K562 (cell line): ENCODE measurements at regions not wholly inside any gene's neighbourhood (a gene's known extent, or its start where the extent isn't known, plus 50 kb on each side); places are given as distances from the start of the nearest gene placed in this dataset.

Experiments used
- ARID1B ChIP-seq: fragments of 450-650 bp; IDR thresholded peaks from 2 replicates; pipeline ENCODE4 v1.6.1; 2016; ENCODE audit warnings: antibody characterized with exemption, mild to moderate bottlenecking, inconsistent platforms
- ESRRA ChIP-seq: fragments of 450-650 bp; IDR thresholded peaks from 2 replicates; pipeline ENCODE4 v1.6.1; 2014; ENCODE audit warnings: low read depth, mild to moderate bottlenecking, moderate library complexity, borderline replicate concordance
- MEIS2 ChIP-seq: fragments of 450-650 bp; IDR thresholded peaks from 2 replicates; pipeline ENCODE4 v1.6.1; 2014; ENCODE audit warnings: mild to moderate bottlenecking; ENCODE audit not compliant: partially characterized antibody
- NCOA6 ChIP-seq: fragments of 450-650 bp; IDR thresholded peaks from 2 replicates; pipeline ENCODE4 v1.6.1; 2017; ENCODE audit warnings: mild to moderate bottlenecking
- NRF1 ChIP-seq, 2 experiments: fragments of 450-650 bp; IDR thresholded peaks in 1 of 2; conservative IDR thresholded peaks in 1 of 2; 2 replicates each; pipeline ENCODE4 v1.6.1; 2014; ENCODE audit warnings: mild to moderate bottlenecking in 2 of 2
- ZEB2 ChIP-seq: fragments of 450-650 bp; IDR thresholded peaks from 2 replicates; pipeline ENCODE4 v1.6.1; 2016
- ZNF140 ChIP-seq: fragments of 250-450 bp; sonication (Bioruptor Pico); IDR thresholded peaks from 2 replicates; pipeline ENCODE4 v1.8.0; 2021; ENCODE audit warnings: moderate library complexity, mild to moderate bottlenecking, inconsistent platforms
- ZNF444 ChIP-seq: fragments of 250-450 bp; sonication (Bioruptor Pico); IDR thresholded peaks from 2 replicates; pipeline ENCODE4 v1.4.0; 2020; ENCODE audit warnings: mild to moderate bottlenecking, moderate library complexity
- TF ChIP-seq, protein P1 (sequence below): fragments of 450-650 bp; IDR thresholded peaks from 2 replicates; pipeline ENCODE4 v1.6.1; 2016; ENCODE audit warnings: mild to moderate bottlenecking, moderate library complexity
- TF ChIP-seq, protein P2 (sequence below), 2 experiments: fragments of 450-650 bp; formaldehyde crosslinking in 1 of 2; IDR thresholded peaks; 2 replicates each; pipeline versions ENCODE4 v1.4.0 to v1.6.1; 2014 to 2020; ENCODE audit warnings: mild to moderate bottlenecking in 2 of 2, borderline replicate concordance in 1 of 2, low read depth in 1 of 2

DNA sequence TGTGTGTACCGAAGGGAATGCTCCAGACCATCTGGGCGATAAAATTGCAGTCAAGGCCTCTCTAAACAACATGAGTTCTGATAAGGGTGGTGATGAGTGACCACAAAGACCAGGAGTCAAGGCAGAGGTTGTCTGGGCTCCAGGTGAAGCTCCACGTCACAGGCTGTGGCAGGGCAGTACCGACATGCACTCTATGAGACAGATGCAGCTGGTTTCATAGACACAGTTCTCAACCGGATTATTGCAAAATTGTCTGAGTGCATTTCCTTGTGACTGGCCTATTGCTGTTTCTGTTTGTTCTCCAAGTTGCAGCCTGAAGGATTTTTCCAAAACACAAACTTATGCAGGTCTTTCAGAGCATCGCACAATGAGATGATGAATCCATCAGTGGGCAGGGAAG, 157.5 kb upstream of the HES1 start (continued):
- TF ChIP-seq, protein P1, sequence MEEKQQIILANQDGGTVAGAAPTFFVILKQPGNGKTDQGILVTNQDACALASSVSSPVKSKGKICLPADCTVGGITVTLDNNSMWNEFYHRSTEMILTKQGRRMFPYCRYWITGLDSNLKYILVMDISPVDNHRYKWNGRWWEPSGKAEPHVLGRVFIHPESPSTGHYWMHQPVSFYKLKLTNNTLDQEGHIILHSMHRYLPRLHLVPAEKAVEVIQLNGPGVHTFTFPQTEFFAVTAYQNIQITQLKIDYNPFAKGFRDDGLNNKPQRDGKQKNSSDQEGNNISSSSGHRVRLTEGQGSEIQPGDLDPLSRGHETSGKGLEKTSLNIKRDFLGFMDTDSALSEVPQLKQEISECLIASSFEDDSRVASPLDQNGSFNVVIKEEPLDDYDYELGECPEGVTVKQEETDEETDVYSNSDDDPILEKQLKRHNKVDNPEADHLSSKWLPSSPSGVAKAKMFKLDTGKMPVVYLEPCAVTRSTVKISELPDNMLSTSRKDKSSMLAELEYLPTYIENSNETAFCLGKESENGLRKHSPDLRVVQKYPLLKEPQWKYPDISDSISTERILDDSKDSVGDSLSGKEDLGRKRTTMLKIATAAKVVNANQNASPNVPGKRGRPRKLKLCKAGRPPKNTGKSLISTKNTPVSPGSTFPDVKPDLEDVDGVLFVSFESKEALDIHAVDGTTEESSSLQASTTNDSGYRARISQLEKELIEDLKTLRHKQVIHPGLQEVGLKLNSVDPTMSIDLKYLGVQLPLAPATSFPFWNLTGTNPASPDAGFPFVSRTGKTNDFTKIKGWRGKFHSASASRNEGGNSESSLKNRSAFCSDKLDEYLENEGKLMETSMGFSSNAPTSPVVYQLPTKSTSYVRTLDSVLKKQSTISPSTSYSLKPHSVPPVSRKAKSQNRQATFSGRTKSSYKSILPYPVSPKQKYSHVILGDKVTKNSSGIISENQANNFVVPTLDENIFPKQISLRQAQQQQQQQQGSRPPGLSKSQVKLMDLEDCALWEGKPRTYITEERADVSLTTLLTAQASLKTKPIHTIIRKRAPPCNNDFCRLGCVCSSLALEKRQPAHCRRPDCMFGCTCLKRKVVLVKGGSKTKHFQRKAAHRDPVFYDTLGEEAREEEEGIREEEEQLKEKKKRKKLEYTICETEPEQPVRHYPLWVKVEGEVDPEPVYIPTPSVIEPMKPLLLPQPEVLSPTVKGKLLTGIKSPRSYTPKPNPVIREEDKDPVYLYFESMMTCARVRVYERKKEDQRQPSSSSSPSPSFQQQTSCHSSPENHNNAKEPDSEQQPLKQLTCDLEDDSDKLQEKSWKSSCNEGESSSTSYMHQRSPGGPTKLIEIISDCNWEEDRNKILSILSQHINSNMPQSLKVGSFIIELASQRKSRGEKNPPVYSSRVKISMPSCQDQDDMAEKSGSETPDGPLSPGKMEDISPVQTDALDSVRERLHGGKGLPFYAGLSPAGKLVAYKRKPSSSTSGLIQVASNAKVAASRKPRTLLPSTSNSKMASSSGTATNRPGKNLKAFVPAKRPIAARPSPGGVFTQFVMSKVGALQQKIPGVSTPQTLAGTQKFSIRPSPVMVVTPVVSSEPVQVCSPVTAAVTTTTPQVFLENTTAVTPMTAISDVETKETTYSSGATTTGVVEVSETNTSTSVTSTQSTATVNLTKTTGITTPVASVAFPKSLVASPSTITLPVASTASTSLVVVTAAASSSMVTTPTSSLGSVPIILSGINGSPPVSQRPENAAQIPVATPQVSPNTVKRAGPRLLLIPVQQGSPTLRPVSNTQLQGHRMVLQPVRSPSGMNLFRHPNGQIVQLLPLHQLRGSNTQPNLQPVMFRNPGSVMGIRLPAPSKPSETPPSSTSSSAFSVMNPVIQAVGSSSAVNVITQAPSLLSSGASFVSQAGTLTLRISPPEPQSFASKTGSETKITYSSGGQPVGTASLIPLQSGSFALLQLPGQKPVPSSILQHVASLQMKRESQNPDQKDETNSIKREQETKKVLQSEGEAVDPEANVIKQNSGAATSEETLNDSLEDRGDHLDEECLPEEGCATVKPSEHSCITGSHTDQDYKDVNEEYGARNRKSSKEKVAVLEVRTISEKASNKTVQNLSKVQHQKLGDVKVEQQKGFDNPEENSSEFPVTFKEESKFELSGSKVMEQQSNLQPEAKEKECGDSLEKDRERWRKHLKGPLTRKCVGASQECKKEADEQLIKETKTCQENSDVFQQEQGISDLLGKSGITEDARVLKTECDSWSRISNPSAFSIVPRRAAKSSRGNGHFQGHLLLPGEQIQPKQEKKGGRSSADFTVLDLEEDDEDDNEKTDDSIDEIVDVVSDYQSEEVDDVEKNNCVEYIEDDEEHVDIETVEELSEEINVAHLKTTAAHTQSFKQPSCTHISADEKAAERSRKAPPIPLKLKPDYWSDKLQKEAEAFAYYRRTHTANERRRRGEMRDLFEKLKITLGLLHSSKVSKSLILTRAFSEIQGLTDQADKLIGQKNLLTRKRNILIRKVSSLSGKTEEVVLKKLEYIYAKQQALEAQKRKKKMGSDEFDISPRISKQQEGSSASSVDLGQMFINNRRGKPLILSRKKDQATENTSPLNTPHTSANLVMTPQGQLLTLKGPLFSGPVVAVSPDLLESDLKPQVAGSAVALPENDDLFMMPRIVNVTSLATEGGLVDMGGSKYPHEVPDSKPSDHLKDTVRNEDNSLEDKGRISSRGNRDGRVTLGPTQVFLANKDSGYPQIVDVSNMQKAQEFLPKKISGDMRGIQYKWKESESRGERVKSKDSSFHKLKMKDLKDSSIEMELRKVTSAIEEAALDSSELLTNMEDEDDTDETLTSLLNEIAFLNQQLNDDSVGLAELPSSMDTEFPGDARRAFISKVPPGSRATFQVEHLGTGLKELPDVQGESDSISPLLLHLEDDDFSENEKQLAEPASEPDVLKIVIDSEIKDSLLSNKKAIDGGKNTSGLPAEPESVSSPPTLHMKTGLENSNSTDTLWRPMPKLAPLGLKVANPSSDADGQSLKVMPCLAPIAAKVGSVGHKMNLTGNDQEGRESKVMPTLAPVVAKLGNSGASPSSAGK, result no peak
- TF ChIP-seq ZNF140 (CRISPR knock-in tag) (no peak), ZNF444 (CRISPR knock-in tag) (no peak), ARID1B (0 out of 2 replicates have a peak, but pooled peaks have one; percentile 9), ZEB2 (peak; percentile 38; the same call in 1 of the 2 replicates), NCOA6 (no peak), NRF1 (conservative IDR thresholded peaks at IDR 0.05 in 1 of 2, IDR thresholded peaks at IDR 0.05 in 1 of 2) (no peak), ESRRA (peak; percentile 54; the same call in 1 of the 2 replicates), MEIS2 (peak; percentile 65)
- TF ChIP-seq, protein P2, sequence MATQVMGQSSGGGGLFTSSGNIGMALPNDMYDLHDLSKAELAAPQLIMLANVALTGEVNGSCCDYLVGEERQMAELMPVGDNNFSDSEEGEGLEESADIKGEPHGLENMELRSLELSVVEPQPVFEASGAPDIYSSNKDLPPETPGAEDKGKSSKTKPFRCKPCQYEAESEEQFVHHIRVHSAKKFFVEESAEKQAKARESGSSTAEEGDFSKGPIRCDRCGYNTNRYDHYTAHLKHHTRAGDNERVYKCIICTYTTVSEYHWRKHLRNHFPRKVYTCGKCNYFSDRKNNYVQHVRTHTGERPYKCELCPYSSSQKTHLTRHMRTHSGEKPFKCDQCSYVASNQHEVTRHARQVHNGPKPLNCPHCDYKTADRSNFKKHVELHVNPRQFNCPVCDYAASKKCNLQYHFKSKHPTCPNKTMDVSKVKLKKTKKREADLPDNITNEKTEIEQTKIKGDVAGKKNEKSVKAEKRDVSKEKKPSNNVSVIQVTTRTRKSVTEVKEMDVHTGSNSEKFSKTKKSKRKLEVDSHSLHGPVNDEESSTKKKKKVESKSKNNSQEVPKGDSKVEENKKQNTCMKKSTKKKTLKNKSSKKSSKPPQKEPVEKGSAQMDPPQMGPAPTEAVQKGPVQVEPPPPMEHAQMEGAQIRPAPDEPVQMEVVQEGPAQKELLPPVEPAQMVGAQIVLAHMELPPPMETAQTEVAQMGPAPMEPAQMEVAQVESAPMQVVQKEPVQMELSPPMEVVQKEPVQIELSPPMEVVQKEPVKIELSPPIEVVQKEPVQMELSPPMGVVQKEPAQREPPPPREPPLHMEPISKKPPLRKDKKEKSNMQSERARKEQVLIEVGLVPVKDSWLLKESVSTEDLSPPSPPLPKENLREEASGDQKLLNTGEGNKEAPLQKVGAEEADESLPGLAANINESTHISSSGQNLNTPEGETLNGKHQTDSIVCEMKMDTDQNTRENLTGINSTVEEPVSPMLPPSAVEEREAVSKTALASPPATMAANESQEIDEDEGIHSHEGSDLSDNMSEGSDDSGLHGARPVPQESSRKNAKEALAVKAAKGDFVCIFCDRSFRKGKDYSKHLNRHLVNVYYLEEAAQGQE (IDR thresholded peaks at IDR 0.05; ENCODE audit: borderline replicate concordance), result no peak
- TF ChIP-seq, protein P2 (CRISPR knock-in tag; IDR thresholded peaks at IDR 0.05; ENCODE audit: low read depth), result no peak
